ENCODE measurements at regions not wholly inside any gene's neighbourhood (a gene's known extent, or its start where the extent isn't known, plus 50 kb on each side); places are given as distances from the start of the nearest gene placed in this dataset.

DNA sequence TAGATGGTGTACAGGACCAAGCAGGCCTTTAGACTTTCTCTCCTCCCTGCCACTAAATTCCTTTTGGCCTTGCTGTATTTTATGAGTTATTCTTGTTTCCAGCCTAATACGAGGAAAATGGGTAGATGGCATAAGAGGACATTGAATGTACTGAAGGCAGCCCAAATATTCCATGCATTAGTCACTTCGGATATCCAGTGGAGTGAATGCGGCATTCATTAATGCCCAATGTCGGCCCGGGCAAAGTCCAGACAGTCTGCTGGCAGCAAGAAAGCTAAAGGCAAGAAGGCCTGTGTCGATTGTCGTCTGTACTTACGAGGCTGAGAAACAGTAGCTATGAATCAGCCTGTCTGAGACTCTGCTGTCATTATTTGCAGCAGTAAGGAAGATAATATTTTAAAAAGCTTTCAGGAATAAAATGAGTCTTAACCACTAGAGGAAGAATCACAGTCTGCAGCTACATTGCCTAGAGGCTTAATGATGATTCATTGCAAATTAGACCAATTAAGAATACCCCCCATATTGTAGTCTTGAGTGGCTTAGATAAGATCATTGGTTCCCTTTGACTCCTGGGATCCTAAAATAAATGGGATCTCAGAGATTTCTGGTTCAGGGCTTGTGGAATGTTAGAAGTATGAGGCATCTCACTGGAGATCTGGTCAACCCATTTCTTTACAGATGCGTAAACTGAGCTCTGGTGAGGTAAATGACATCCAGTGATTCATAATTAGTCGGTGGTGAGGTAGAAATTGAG, 534.1 kb upstream of the JAG1 start:
- DNase-seq (ENCODE audit: extremely low read depth, low read depth), result no peak

DNA sequence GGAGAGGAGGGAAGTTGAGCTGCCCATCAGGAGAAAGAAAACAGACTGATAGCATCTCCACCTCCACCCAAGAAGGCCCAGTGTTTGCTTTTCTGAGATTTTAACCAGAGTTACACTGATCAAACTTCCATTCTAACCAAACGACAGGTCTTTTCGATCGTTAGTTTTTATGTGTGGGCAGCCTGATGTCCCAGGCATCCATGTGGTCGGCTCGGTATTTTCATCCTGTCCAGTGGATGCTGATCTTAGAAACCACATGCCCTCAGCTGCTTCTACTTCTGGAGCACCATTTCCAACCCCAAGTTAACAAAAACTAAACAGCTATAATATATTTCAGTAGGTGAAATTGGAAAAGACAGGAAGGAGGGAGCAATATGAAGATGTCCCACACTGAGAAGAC, 536.8 kb upstream of the JAG1 start:
- DNase-seq (ENCODE audit: extremely low read depth, low read depth), result no peak
- TF ChIP-seq, protein P1, sequence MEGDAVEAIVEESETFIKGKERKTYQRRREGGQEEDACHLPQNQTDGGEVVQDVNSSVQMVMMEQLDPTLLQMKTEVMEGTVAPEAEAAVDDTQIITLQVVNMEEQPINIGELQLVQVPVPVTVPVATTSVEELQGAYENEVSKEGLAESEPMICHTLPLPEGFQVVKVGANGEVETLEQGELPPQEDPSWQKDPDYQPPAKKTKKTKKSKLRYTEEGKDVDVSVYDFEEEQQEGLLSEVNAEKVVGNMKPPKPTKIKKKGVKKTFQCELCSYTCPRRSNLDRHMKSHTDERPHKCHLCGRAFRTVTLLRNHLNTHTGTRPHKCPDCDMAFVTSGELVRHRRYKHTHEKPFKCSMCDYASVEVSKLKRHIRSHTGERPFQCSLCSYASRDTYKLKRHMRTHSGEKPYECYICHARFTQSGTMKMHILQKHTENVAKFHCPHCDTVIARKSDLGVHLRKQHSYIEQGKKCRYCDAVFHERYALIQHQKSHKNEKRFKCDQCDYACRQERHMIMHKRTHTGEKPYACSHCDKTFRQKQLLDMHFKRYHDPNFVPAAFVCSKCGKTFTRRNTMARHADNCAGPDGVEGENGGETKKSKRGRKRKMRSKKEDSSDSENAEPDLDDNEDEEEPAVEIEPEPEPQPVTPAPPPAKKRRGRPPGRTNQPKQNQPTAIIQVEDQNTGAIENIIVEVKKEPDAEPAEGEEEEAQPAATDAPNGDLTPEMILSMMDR (IDR thresholded peaks at IDR 0.05; ENCODE audit: low read depth, low read length), result no peak

More for the DNA sequence above, 534.1 kb upstream of the JAG1 start:
- TF ChIP-seq, protein P1 (IDR thresholded peaks at IDR 0.05; ENCODE audit: low read depth, low read length), result no peak

GRCh38 chr20:11212272-11212671, 538.5 kb upstream of the JAG1 start:
- TF ChIP-seq, protein P1 (IDR thresholded peaks at IDR 0.05; ENCODE audit: low read depth, low read length), result no peak
- no peak for DNase-seq (ENCODE audit: extremely low read depth, low read depth)

DNA sequence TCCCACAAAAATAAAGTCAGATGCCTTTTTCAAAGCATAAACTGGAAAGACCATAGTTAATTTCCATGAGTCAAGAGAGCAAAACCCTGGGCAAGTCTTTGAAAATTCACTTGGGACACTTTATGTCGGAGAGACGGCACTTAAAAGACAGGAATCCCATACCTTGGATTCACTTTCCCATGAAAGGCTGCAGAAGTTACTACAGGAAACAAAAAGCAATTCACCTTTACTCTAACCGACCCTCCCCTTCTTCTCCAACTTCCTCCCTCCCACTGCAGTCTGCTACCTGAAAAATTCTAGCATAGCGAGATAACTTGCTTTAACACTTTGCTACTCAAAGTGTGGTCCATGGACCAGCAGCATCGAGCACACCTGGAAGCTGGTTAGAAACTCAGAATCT, 539.1 kb upstream of the JAG1 start:
- TF ChIP-seq, protein P1 (IDR thresholded peaks at IDR 0.05; ENCODE audit: low read depth, low read length), result no peak
- DNase-seq (ENCODE audit: extremely low read depth, low read depth), result no peak

DNA sequence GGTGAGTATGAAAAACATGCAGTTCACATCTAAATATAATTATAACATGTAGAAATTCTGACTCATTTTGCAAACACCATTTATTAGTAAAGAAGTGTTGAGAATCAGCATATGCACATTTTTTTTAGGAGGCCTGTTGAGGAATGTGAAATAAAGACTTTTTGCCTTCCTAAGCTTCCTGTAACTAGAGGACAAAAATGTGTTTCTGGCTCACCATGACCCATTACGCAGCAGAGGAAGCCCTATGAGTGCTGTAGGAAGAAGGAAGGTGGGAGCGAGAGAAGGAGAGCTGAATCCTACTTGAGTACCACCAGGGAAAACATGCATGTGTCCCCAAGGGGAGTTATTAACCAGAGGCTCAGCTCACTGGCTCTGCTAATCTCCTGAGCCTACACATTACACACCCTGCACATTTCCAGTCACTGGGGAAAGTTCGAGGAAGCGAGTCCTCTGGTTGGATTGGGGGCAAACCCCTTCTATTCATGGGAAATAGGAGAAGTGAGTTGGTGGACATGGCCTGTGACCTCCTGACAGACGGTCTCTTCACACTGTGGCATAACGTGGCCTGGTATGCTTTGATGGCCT, 540.5 kb upstream of the JAG1 start:
- no peak for DNase-seq (ENCODE audit: extremely low read depth, low read depth)
- TF ChIP-seq, protein P1 (IDR thresholded peaks at IDR 0.05; ENCODE audit: low read depth, low read length), result no peak

- TF ChIP-seq, protein P1 (IDR thresholded peaks at IDR 0.05; ENCODE audit: low read depth, low read length), result no peak
- no peak for DNase-seq (ENCODE audit: extremely low read depth, low read depth)
Measured at GRCh38 chr20:11216451-11217314, 542.9 kb upstream of the JAG1 start.
